ENCODE measurements at regions not wholly inside any gene's neighbourhood (a gene's known extent, or its start where the extent isn't known, plus 50 kb on each side); places are given as distances from the start of the nearest gene placed in this dataset.

- BruUV-seq (replicated peaks) = no TSS peak
- Histone ChIP-seq H3K9me3 (ENCODE audit: low read length) (no peaks in the 10 kb centered on the region), H4K20me1 (ENCODE audit: insufficient read depth, low read length) (no peaks in the 10 kb centered on the region), H2AFZ (ENCODE audit: low read length) (no peak overlapping the region), H3K27ac (ENCODE audit: extremely low read length, insufficient read depth, low read length) (no peak overlapping the region), H3K4me3 (replicated peaks in 1 of 3; ENCODE audit: insufficient read depth in 1 of 3, low read depth in 2 of 3, low read length in 3 of 3) (no peak overlapping the region), H3K4me1 (ENCODE audit: insufficient read depth, low read length) (no peaks in the 10 kb centered on the region), H3K4me2 (ENCODE audit: low read depth, low read length) (no peak overlapping the region), H3K9ac (ENCODE audit: insufficient read depth, low read depth, low read length) (no peak overlapping the region), H3K79me2 (ENCODE audit: insufficient read depth, low read length) (no peaks in the 10 kb centered on the region), H3K27me3 (ENCODE audit: control insufficient read depth in 1 of 2, insufficient read depth in 2 of 2, low read length in 2 of 2) (no peaks in the 10 kb centered on the region), H3K36me3 (replicated peaks in 1 of 2; ENCODE audit: control insufficient read depth in 1 of 2, insufficient read depth in 2 of 2, low read length in 2 of 2) (no peaks in the 10 kb centered on the region)
- in situ Hi-C loops (cut with HindIII; ENCODE audit: extremely low pct_ligation_motif_present, low pct_unique_long_range_greater_than_20kb) = no loop called here
- WGBS (ENCODE audit: low lambda C conversion rate) = 6% methylated on average over 3 of the region's 3 CpGs
- intact Hi-C loops (cut with micrococcal nuclease; ENCODE audit: unreplicated experiment) = no loop called here
- no peak for FAIRE-seq
- ATAC-seq = no peak
- ChIA-PET POLR2A (no interaction called here), CTCF (ENCODE audit: low intra/inter-chr PET ratio, low total read pairs) (no interaction called here)
- no peak for TF ChIP-seq UBTF (CRISPR knock-in tag; IDR thresholded peaks at IDR 0.05)
- no peak for TF ChIP-seq ZBTB14 (CRISPR knock-in tag; IDR thresholded peaks at IDR 0.05)
- TF ChIP-seq KLF16 (CRISPR knock-in tag; IDR thresholded peaks at IDR 0.05) = no peak
- no peak for TF ChIP-seq DMAP1 (CRISPR knock-in tag; IDR thresholded peaks at IDR 0.05)
- TF ChIP-seq ZNF224 (CRISPR knock-in tag; IDR thresholded peaks at IDR 0.05) = no peak
- TF ChIP-seq RAD51 (IDR thresholded peaks at IDR 0.05; ENCODE audit: borderline replicate concordance) = no peak
- no peak for TF ChIP-seq MLLT10 (CRISPR knock-in tag; IDR thresholded peaks at IDR 0.05)
- TF ChIP-seq SNAI1 (CRISPR knock-in tag; IDR thresholded peaks at IDR 0.05; ENCODE audit: borderline replicate concordance) = no peak
- TF ChIP-seq CTCF (CRISPR knock-in tag; IDR thresholded peaks at IDR 0.05) = no peak
- no peak for DNase-seq (ENCODE audit: low spot score)
Measured at GRCh38 chrX:44036336-44036735, 63.1 kb upstream of the NDP start.
